GM12878 (cell line): ENCODE measurements at regions not wholly inside any gene's neighbourhood (a gene's known extent, or its start where the extent isn't known, plus 50 kb on each side); places are given as distances from the start of the nearest gene placed in this dataset.

ENCODE experiments used
- CHD4 ChIP-seq: fragments of 200-600 bp; sonication (generic); IDR thresholded peaks from 2 replicates; pipeline ENCODE4 v1.6.1; 2016; ENCODE audit warnings: mild to moderate bottlenecking
- ETV6 ChIP-seq, 2 experiments: fragments of 450-650 bp in 1 of 2; IDR thresholded peaks in 1 of 2; conservative IDR thresholded peaks in 1 of 2; 2 replicates each; pipeline ENCODE4 v1.6.1; 2014; ENCODE audit warnings: antibody characterized with exemption in 1 of 2, borderline replicate concordance in 1 of 2, low read depth in 1 of 2, mild to moderate bottlenecking in 1 of 2, moderate library complexity in 1 of 2
- HDAC2 ChIP-seq: fragments of 200-600 bp; sonication (generic); IDR thresholded peaks from 2 replicates; pipeline ENCODE4 v1.6.1; 2017
- HDAC6 ChIP-seq: fragments of 200-600 bp; sonication (generic); IDR thresholded peaks from one replicate; pipeline ENCODE4 v1.8.0; 2017; ENCODE audit warnings: antibody characterized with exemption; ENCODE audit not compliant: unreplicated experiment
- HDGF ChIP-seq: fragments of 450-650 bp; IDR thresholded peaks from 2 replicates; pipeline ENCODE4 v1.6.1; 2016; ENCODE audit warnings: antibody characterized with exemption
- JUNB ChIP-seq: IDR thresholded peaks from 2 replicates; pipeline ENCODE4 v1.6.1; 2016; ENCODE audit warnings: antibody characterized with exemption, mild to moderate bottlenecking
- TF ChIP-seq, protein P1 (sequence below): fragments of 450-650 bp; formaldehyde crosslinking; IDR thresholded peaks from 2 replicates; pipeline ENCODE4 v1.5.0; 2022; ENCODE audit warnings: mild to moderate bottlenecking, missing genetic modification characterization
- TF ChIP-seq, protein P2 (sequence below): fragments of 450-650 bp; IDR thresholded peaks from 2 replicates; pipeline ENCODE4 v1.6.1; 2018; ENCODE audit warnings: borderline replicate concordance, mild to moderate bottlenecking; ENCODE audit not compliant: partially characterized antibody

GRCh38 chr11:112663947-112664634 lies 297.1 kb upstream of the NCAM1 start (continued):
- TF ChIP-seq, protein P1, sequence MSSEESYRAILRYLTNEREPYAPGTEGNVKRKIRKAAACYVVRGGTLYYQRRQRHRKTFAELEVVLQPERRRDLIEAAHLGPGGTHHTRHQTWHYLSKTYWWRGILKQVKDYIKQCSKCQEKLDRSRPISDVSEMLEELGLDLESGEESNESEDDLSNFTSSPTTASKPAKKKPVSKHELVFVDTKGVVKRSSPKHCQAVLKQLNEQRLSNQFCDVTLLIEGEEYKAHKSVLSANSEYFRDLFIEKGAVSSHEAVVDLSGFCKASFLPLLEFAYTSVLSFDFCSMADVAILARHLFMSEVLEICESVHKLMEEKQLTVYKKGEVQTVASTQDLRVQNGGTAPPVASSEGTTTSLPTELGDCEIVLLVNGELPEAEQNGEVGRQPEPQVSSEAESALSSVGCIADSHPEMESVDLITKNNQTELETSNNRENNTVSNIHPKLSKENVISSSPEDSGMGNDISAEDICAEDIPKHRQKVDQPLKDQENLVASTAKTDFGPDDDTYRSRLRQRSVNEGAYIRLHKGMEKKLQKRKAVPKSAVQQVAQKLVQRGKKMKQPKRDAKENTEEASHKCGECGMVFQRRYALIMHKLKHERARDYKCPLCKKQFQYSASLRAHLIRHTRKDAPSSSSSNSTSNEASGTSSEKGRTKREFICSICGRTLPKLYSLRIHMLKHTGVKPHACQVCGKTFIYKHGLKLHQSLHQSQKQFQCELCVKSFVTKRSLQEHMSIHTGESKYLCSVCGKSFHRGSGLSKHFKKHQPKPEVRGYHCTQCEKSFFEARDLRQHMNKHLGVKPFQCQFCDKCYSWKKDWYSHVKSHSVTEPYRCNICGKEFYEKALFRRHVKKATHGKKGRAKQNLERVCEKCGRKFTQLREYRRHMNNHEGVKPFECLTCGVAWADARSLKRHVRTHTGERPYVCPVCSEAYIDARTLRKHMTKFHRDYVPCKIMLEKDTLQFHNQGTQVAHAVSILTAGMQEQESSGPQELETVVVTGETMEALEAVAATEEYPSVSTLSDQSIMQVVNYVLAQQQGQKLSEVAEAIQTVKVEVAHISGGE (CRISPR knock-in tag), result no peak
- TF ChIP-seq HDAC6, result no peak
- no peak for TF ChIP-seq ETV6 (conservative IDR thresholded peaks at IDR 0.05 in 1 of 2, IDR thresholded peaks at IDR 0.05 in 1 of 2; ENCODE audit: borderline replicate concordance in 1 of 2, low read depth in 1 of 2)
- TF ChIP-seq HDAC2, result no peak
- no peak for TF ChIP-seq JUNB
- TF ChIP-seq CHD4, result no peak
- TF ChIP-seq HDGF, result no peak
- TF ChIP-seq, protein P2, sequence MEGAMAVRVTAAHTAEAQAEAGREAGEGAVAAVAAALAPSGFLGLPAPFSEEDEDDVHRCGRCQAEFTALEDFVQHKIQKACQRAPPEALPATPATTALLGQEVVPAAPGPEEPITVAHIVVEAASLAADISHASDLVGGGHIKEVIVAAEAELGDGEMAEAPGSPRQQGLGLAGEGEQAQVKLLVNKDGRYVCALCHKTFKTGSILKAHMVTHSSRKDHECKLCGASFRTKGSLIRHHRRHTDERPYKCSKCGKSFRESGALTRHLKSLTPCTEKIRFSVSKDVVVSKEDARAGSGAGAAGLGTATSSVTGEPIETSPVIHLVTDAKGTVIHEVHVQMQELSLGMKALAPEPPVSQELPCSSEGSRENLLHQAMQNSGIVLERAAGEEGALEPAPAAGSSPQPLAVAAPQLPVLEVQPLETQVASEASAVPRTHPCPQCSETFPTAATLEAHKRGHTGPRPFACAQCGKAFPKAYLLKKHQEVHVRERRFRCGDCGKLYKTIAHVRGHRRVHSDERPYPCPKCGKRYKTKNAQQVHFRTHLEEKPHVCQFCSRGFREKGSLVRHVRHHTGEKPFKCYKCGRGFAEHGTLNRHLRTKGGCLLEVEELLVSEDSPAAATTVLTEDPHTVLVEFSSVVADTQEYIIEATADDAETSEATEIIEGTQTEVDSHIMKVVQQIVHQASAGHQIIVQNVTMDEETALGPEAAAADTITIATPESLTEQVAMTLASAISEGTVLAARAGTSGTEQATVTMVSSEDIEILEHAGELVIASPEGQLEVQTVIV, result no peak
- TF ChIP-seq, all 136 proteins: peak for 0
